Glomerular endothelial cell (primary cell): ENCODE measurements at regions not wholly inside any gene's neighbourhood (a gene's known extent, or its start where the extent isn't known, plus 50 kb on each side); places are given as distances from the start of the nearest gene placed in this dataset.

ENCODE experiments used
- DNase-seq: peaks from one replicate; pipeline ENCODE4 v3.0.0-alpha.2; 2011; ENCODE audit warnings: low read depth, low spot score; ENCODE audit errors: extremely low read depth

- DNase-seq: no peak
Observed at GRCh38 chr21:41689289-41689583, 77.6 kb downstream of the RIPK4 start.

- DNase-seq: no peak
Observed at GRCh38 chr21:41687633-41688032, 79.2 kb downstream of the RIPK4 start.

GRCh38 chr21:41686664-41687063 lies 80.2 kb downstream of the RIPK4 start:
- no peak for DNase-seq

- no peak for DNase-seq
Observed at GRCh38 chr21:41685511-41686149, 81.2 kb downstream of the RIPK4 start.

GRCh38 chr21:41684381-41685245 lies 82.2 kb downstream of the RIPK4 start:
- DNase-seq: no peak

GRCh38 chr21:41683815-41684214 lies 83.0 kb downstream of the RIPK4 start:
- DNase-seq: no peak

GRCh38 chr21:41682719-41683179 lies 84.1 kb downstream of the RIPK4 start:
- DNase-seq: no peak

GRCh38 chr21:41681939-41682718 lies 84.7 kb downstream of the RIPK4 start:
- no peak for DNase-seq

- DNase-seq: no peak
Observed at GRCh38 chr21:41681348-41681801, 85.5 kb downstream of the RIPK4 start.

- DNase-seq: no peak
Observed at GRCh38 chr21:41680444-41681347, 86.2 kb downstream of the RIPK4 start.

- peak; percentile 56 for DNase-seq
Observed at GRCh38 chr21:41678924-41679318, 87.9 kb downstream of the RIPK4 start.

GRCh38 chr21:41678016-41678923 lies 88.6 kb downstream of the RIPK4 start:
- DNase-seq: no peak

- DNase-seq: no peak
Observed at GRCh38 chr21:41677671-41678015, 89.2 kb downstream of the RIPK4 start.

- no peak for DNase-seq
Observed at GRCh38 chr21:41676198-41676597, 90.7 kb downstream of the RIPK4 start.

GRCh38 chr21:41675574-41675973 lies 91.3 kb downstream of the RIPK4 start:
- DNase-seq: no peak

GRCh38 chr21:41674402-41674801 lies 92.5 kb downstream of the RIPK4 start:
- DNase-seq: no peak

- DNase-seq: no peak
Observed at GRCh38 chr21:41673596-41674335, 93.1 kb downstream of the RIPK4 start.

GRCh38 chr21:41673071-41673470 lies 93.8 kb downstream of the RIPK4 start:
- no peak for DNase-seq

- DNase-seq: no peak
Observed at GRCh38 chr21:41672543-41672915, 94.3 kb downstream of the RIPK4 start.
